Fibroblast of skin of abdomen (primary cell): ENCODE measurements at regions not wholly inside any gene's neighbourhood (a gene's known extent, or its start where the extent isn't known, plus 50 kb on each side); places are given as distances from the start of the nearest gene placed in this dataset.
A peak's percentile ranks its signal among the peaks of the same experiment; 100 is the strongest.
"Not testable (repeated sequence)": the region's sequence is repeated elsewhere in the genome, so short reads cannot be mapped to it uniquely, and the experiment has no call there.

Experiments
- DNase-seq: peaks from one replicate; pipeline ENCODE4 v3.0.0-alpha.2; 2013

- DNase-seq, result no peak
Observed at GRCh38 chr21:31449921-31450535, 106.0 kb upstream of the TIAM1 start.

GRCh38 chr21:31448496-31448895 lies 104.4 kb upstream of the TIAM1 start:
- DNase-seq, result no peak

DNA sequence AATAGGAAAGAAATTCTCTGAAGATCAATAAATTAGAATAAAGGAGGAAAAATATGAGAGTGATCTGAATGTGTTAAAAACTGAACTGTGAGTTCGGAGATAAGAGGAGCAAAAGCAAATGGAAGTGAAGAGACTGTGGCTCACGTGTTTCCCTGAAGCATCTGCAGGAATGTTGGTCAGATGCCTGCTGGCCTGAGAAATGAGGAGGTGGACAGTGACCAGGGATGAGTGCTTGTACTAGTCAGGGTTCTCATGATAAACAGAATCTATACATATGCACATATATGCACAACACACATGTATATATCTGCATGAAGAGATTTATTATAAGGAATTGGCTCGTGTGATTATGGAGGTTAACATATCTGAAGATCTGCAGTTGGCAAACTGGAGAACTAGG lies 103.4 kb upstream of the TIAM1 start:
- DNase-seq, result peak; percentile 13

DNA sequence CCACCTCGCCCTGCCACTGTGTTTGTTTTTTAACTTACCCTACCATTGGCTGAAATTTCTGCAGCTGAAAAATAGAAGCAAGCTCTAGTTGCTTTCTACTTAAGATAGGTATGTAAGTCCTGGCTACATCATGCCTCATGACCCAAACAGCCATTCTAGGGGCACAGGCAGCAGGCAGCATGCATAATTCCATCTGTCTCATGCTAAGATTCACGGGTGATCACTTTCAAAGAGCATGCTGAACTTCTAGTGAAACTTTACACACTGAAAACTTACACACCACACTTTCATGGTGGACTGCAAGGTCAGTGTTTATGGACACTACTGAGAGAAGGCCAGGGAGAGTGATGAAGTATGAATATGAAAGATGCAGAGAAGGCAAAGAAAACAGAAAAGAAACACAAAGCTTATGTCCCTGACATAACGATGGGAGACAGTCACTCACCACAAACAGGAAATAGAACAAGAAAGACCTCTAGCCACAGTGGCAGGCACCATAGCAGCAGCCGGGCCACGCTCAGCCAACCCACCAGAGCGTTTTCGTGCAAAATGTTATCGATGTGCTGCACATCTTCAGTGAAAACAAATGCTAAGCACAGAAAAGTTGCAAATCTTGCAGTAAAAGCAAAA lies 102.3 kb upstream of the TIAM1 start:
- DNase-seq, result no peak

DNA sequence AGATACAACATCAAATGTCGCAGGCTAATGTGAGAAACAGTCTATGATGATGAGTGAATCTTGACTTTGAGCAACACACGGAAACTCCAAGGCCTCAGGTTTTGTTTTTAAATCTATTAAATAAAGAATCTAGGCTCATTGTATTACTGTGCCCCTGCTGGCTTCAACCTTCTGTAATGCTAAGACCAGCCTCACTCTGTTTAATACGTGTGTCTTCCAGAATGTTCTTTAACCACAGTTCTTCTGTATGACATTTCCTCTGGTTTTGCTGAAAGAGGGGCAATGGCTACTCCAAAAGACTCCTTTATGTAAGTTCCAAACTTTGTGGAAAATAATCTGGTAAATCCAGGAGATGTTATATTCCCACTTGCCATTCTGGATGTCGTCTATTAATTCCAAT lies 101.1 kb upstream of the TIAM1 start:
- no peak for DNase-seq

DNA sequence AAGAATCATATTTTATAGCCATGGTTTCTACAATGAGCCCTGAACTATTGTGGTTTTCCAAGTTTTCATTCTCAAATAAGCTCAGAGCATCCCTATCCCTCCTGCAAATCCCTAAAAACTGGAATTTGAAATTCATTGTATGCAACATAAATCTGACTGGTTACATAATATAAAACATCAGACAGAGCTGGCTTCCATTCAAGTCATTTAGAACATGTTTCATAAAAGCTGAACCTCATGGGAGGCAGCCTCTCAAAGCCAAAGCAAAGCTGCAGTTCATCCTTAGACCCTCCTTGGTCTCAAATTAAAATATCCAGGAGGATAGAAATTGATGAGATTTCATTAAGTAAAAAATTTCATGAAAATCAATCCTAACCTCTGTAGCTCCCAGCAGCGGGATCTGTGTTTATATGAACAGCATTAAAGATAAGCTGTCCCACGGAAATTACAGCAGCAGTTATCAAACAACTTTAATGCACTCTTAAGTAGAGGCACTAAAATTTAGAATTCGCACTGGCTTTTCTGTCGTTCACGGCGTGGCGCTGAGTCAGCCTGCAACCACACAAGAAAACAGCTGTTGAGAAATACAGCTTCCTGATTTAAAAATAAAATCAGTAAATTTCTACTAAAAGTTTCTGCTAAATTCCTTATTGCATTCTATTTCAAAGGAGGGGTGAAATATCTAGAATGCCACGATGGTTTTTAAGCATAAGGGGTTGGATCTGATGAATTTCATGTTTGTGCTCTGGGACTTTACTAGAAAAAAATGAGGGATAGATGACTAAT lies 99.9 kb upstream of the TIAM1 start:
- peak; percentile 33 for DNase-seq

DNA sequence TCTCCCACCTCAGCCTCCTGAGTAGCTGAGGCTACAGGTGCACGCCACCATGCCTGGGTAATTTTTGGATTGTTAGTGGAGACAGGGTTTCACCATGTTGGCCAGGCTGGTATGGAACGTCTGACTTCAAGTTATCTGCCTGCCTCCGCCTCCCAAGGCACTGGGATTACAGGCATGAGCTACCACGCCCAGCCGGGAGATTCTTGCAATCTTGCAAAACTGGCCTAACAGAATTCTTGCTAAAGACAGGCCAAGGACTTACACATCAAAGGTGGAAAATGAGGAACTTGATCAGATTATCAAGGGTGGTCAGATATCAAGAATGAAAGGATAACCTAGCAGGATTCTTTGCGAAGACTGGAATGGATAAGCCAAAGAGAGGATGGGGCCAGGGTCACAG lies 98.3 kb upstream of the TIAM1 start:
- no peak for DNase-seq

DNA sequence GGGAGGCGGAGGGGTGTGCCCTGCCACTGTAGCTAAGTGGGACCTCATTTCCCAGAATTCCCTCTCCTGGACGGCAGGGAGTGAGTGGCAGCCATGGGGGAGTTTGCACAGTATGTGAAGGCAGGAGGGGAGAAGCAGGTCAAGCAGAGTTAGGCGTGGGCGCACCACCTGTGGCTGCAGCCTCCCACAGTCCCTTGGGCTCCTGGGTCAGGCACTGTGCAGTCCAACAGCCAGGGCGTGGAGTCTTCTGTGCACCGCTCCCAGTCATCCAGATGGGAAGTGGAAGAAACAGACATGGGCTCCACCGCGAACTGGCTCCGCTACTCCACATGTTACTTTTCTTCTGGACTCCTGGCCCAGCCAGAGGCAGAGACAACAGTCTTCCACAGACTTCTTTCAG lies 85.4 kb upstream of the TIAM1 start:
- no peak for DNase-seq

DNA sequence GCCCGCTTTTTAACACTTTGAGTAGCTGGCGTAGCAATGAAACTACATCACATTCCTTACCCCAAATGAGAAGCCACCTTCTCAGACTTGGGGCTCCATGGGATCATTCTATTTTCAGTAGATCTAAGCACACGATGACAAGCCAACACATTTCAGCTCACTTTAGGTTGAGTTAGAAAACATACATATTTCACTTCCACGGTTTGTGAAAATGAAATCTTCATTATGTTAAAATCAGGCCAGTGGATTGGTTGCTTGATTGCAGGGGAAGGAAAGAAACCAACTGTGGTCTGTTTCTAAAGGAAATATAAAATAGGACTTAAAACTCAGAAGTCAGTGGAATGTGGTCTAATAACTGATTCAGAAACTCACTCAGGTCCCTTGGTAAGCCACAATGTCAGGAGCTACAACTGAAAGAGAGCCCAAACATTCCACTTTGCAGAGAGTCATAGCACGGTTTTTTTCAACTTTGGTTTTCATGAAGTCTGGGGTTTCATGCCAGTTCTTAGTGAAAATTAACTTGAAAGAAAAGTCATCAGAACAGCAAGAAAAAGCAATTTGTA lies 82.3 kb upstream of the TIAM1 start:
- peak; percentile 64 for DNase-seq

DNA sequence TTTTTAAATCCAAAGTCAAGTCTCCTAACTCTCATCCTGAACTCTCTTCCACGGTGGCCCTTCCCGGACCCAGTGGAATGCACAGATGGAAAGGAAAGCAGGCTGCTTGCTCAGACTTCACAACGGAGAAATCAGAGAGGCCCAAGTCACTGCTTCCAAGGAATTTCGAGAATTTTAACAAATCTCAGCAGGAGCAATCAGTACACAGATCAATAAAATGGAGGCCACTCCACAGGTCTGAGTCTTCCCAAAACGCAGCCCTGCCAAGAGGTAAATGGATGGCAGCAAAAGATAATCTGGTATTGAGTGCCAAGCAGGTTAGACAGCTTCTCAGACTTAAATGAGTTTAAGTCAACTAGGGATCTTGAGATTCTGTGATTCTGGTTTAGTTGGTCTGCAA lies 81.1 kb upstream of the TIAM1 start:
- peak; percentile 23 for DNase-seq

GRCh38 chr21:31424058-31424457 lies 80.0 kb upstream of the TIAM1 start:
- no peak for DNase-seq

- DNase-seq, result no peak
Observed at GRCh38 chr21:31420988-31421387, 76.9 kb upstream of the TIAM1 start.

GRCh38 chr21:31420354-31420753 lies 76.3 kb upstream of the TIAM1 start:
- no peak for DNase-seq

GRCh38 chr21:31418377-31419001 lies 74.4 kb upstream of the TIAM1 start:
- DNase-seq, result no peak

DNA sequence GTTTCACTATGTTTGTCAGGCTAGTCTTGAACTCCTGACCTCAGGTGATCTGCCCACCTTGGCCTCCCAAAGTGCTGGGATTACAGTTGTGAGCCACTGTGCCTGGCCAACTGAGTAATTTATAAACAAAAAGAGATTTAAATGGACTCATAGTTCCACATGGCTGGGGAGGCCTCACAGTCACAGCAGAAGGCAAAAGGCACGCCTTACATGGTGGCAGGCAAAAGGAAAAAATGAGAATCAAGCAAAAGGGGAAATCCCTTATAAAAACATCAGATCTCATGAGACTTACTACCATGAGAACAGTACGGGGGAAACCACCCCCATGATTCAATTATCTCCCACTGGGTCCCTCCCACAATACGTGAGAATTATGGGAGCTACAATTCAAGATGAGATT lies 73.2 kb upstream of the TIAM1 start:
- not testable (repeated sequence) for DNase-seq

DNA sequence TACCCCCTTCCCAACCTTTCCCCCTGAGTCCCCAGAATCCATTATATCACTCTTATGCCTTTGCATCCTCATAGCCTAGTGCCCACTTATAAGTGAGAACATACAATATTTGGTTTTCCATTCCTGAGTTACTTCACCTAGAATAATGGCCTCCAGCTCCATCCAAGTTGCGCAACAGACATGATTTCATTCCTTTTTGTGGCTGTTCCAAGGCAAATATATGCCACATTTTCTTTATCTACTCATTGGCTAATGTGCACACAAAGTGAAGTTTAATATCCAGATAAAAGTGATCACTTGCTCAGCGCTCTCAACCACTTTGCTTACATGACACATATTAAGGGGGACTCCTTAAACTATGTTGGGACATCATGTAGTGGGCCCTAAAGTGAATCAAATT lies 72.4 kb upstream of the TIAM1 start:
- no peak for DNase-seq

GRCh38 chr21:31414263-31415000 lies 70.4 kb upstream of the TIAM1 start:
- DNase-seq, result no peak

GRCh38 chr21:31413698-31414097 lies 69.6 kb upstream of the TIAM1 start:
- DNase-seq, result no peak

GRCh38 chr21:31410499-31411131 lies 66.6 kb upstream of the TIAM1 start:
- no peak for DNase-seq

GRCh38 chr21:31409831-31410487 lies 65.9 kb upstream of the TIAM1 start:
- no peak for DNase-seq
